OCI-LY1 (cell line): ENCODE measurements at regions not wholly inside any gene's neighbourhood (a gene's known extent, or its start where the extent isn't known, plus 50 kb on each side); places are given as distances from the start of the nearest gene placed in this dataset.

Source experiments
- H2AFZ ChIP-seq: fragments of 200-600 bp; sonication (generic), shearing (Covaris generic); 2 replicates; pipeline ENCODE4 v1.6.0; 2014; ENCODE audit warnings: antibody characterized with exemption, mild to moderate bottlenecking, low read length
- H3F3A ChIP-seq: fragments of 200-600 bp; sonication (generic), shearing (Covaris generic); 2 replicates; pipeline ENCODE4 v1.6.0; 2014; ENCODE audit warnings: mild to moderate bottlenecking, antibody characterized with exemption, low read length, moderate library complexity; ENCODE audit not compliant: insufficient read depth
- H3K27ac ChIP-seq: fragments of 200-600 bp; sonication (generic); 2 replicates; pipeline ENCODE4 v1.5.1; 2014; ENCODE audit warnings: low read length, mixed run types, mild to moderate bottlenecking, low read depth; ENCODE audit not compliant: poor library complexity, severe bottlenecking
- H3K27me3 ChIP-seq: fragments of 200-600 bp; sonication (generic); 2 replicates; pipeline ENCODE4 v1.6.0; 2014; ENCODE audit warnings: antibody characterized with exemption, mild to moderate bottlenecking, low read length, moderate library complexity; ENCODE audit not compliant: insufficient read depth
- H3K36me3 ChIP-seq: fragments of 200-600 bp; sonication (generic); 2 replicates; pipeline ENCODE4 v1.6.1; 2014; ENCODE audit warnings: mild to moderate bottlenecking, antibody characterized with exemption, low read length, moderate library complexity, mixed read lengths; ENCODE audit not compliant: insufficient read depth
- H3K4me1 ChIP-seq: fragments of 200-600 bp; sonication (generic); 2 replicates; pipeline ENCODE4 v1.5.1; 2014; ENCODE audit warnings: mild to moderate bottlenecking, low read length, moderate library complexity; ENCODE audit not compliant: insufficient read depth, severe bottlenecking
- H3K4me2 ChIP-seq: fragments of 200-600 bp; sonication (generic), shearing (Covaris generic); 2 replicates; pipeline ENCODE4 v1.6.1; 2014; ENCODE audit warnings: low read length
- H3K4me3 ChIP-seq: fragments of 200-600 bp; sonication (generic); 2 replicates; pipeline ENCODE4 v1.5.1; 2014; ENCODE audit warnings: low read length, low read depth, mild to moderate bottlenecking, mixed read lengths; ENCODE audit not compliant: poor library complexity, severe bottlenecking
- H3K79me2 ChIP-seq: fragments of 200-600 bp; shearing (Covaris generic); 2 replicates; pipeline ENCODE4 v1.6.1; 2016; ENCODE audit warnings: mixed run types, low read length, mixed read lengths; ENCODE audit not compliant: insufficient read depth
- H3K9ac ChIP-seq: fragments of 200-600 bp; sonication (generic), shearing (Covaris generic); 2 replicates; pipeline ENCODE4 v1.6.1; 2014; ENCODE audit warnings: mild to moderate bottlenecking, low read length, mixed read lengths
- H3K9me2 ChIP-seq: fragments of 200-600 bp; sonication (generic), shearing (Covaris generic); 2 replicates; pipeline ENCODE4 v1.6.1; 2014; ENCODE audit warnings: low read depth, mild to moderate bottlenecking, low read length, mixed read lengths
- H3K9me3 ChIP-seq: fragments of 200-600 bp; shearing (Covaris generic); 2 replicates; pipeline ENCODE4 v1.6.1; 2014; ENCODE audit warnings: low read length, mixed read lengths
- H4K20me1 ChIP-seq: fragments of 200-600 bp; sonication (generic), shearing (Covaris generic); 2 replicates; pipeline ENCODE4 v1.6.0; 2016; ENCODE audit warnings: mild to moderate bottlenecking, low read length; ENCODE audit not compliant: insufficient read depth
- CTCF ChIP-seq: fragments of 200-600 bp; sonication (generic), shearing (Covaris generic); IDR thresholded peaks from 2 replicates; pipeline ENCODE4 v1.5.1; 2017; ENCODE audit warnings: mild to moderate bottlenecking, antibody characterized with exemption, low read length, moderate library complexity, mixed read lengths
- EZH2 ChIP-seq: fragments of 200-600 bp; sonication (generic), shearing (Covaris generic); IDR thresholded peaks from 2 replicates; pipeline ENCODE4 v1.8.0; 2017; ENCODE audit warnings: borderline replicate concordance, mixed run types, mild to moderate bottlenecking, antibody characterized with exemption, low read length, moderate library complexity, mixed read lengths

GRCh38 chr4:11894977-11895376 is 466.3 kb upstream of the HS3ST1 start:
- no peak for TF ChIP-seq EZH2
- TF ChIP-seq CTCF, result no peak
- no peaks in the 10 kb centered on the region for H3K9me3 ChIP-seq
- no peak overlapping the region for H3K4me2 ChIP-seq
- H3F3A ChIP-seq, result no peaks in the 10 kb centered on the region
- no peak overlapping the region for H3K9ac ChIP-seq
- H3K9me2 ChIP-seq, result no peaks in the 10 kb centered on the region
- H3K27me3 ChIP-seq, result no peaks in the 10 kb centered on the region
- H3K4me1 ChIP-seq, result no peaks in the 10 kb centered on the region
- H3K79me2 ChIP-seq, result no peaks in the 10 kb centered on the region
- no peaks in the 10 kb centered on the region for H4K20me1 ChIP-seq
- no peak overlapping the region for H2AFZ ChIP-seq
- no peaks in the 10 kb centered on the region for H3K36me3 ChIP-seq
- H3K27ac ChIP-seq, result no peak overlapping the region
- H3K4me3 ChIP-seq, result no peak overlapping the region

- no peaks in the 10 kb centered on the region for H3K36me3 ChIP-seq
- TF ChIP-seq EZH2, result no peak
- no peak for TF ChIP-seq CTCF
- H3F3A ChIP-seq, result no peaks in the 10 kb centered on the region
- no peaks in the 10 kb centered on the region for H3K4me1 ChIP-seq
- no peak overlapping the region for H3K4me3 ChIP-seq
- H3K9me3 ChIP-seq, result no peaks in the 10 kb centered on the region
- no peaks in the 10 kb centered on the region for H3K9me2 ChIP-seq
- H3K79me2 ChIP-seq, result no peaks in the 10 kb centered on the region
- no peak overlapping the region for H3K4me2 ChIP-seq
- no peak overlapping the region for H3K27ac ChIP-seq
- no peak overlapping the region for H3K9ac ChIP-seq
- H4K20me1 ChIP-seq, result no peaks in the 10 kb centered on the region
- no peak overlapping the region for H2AFZ ChIP-seq
- H3K27me3 ChIP-seq, result no peaks in the 10 kb centered on the region
These were observed 465.5 kb upstream of the HS3ST1 start for GRCh38 chr4:11894221-11894620.

GRCh38 chr4:11889099-11889498 is 460.4 kb upstream of the HS3ST1 start:
- no peaks in the 10 kb centered on the region for H4K20me1 ChIP-seq
- no peak overlapping the region for H3K27ac ChIP-seq
- H3K9ac ChIP-seq, result no peak overlapping the region
- TF ChIP-seq CTCF (no peak), EZH2 (no peak)
- H3K4me3 ChIP-seq, result no peak overlapping the region
- H3K79me2 ChIP-seq, result no peaks in the 10 kb centered on the region
- no peaks in the 10 kb centered on the region for H3F3A ChIP-seq
- H2AFZ ChIP-seq, result no peak overlapping the region
- no peaks in the 10 kb centered on the region for H3K4me1 ChIP-seq
- no peaks in the 10 kb centered on the region for H3K9me3 ChIP-seq
- no peaks in the 10 kb centered on the region for H3K27me3 ChIP-seq
- no peaks in the 10 kb centered on the region for H3K9me2 ChIP-seq
- no peak overlapping the region for H3K4me2 ChIP-seq
- H3K36me3 ChIP-seq, result no peaks in the 10 kb centered on the region
